Left colon (tissue), 2 donors: ENCODE measurements at regions not wholly inside any gene's neighbourhood (a gene's known extent, or its start where the extent isn't known, plus 50 kb on each side); places are given as distances from the start of the nearest gene placed in this dataset.
A peak's percentile ranks its signal among the peaks of the same experiment; 100 is the strongest.
"Not testable (repeated sequence)": the region's sequence is repeated elsewhere in the genome, so short reads cannot be mapped to it uniquely, and the experiment has no call there.

Experiments used
- ATAC-seq: fragments of 200-7000 bp; cut with Tn5 transposase; one replicate; pipeline ENCODE4 v1.9.1; 2020; ENCODE audit warnings: mild to moderate bottlenecking, moderate library complexity
- DNase-seq, 2 donors: peaks; one replicate each; pipeline ENCODE4 v3.0.0-alpha.2; 2020
- intact Hi-C, 2 donors: fragments of 100-400 bp; cut with DNase I in 1 of 2; cut with micrococcal nuclease in 1 of 2; formaldehyde crosslinking; loops; one replicate each; pipeline versions ENCODE4 v1.11.2 to v1.14.0; 2022; cut with DNase I, micrococcal nuclease
- donor health status: DM: no; HTN: no; CAD: no.
- donor health status: DM: yes; HTN: yes; CAD: no.

DNA sequence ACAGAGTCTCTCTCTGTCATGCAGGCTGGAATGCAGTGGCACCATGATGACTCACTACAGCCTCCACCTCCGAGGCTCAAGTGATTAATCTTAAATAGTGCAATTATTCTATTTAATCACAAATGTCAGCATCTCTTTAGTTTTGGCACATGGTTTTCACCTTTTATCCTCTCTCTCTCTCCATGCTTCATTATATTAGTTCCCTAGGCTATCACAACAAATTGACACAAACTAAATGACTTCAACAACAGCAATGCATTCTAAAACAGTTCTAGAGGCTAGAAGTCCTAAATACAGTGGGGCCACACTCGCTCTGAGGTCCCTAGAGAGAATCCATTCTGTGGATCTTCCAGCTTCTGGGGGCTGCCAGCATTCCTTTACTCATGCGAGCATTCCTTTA, 178.2 kb upstream of the ZNG1F start:
- intact Hi-C loops, DNase-seq, ATAC-seq: not testable (repeated sequence)

DNA sequence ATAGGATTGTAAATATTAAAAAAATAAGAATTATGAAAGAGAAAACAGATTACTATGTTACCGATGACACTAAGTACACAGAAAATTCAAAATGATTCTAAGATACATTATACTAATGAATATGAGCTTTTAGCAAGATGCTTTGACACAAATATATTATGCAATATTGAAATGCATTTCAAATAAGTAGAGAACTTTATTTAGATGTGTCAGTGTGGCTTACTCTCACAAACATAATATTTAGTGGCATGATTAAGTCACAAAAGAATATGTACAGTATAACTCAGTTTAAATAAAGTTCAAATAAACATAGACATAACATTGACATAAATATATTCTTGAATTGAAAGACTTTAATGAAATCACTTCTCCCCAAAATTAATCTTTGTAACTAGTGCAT, 172.7 kb upstream of the ZNG1F start:
- ATAC-seq, intact Hi-C loops, DNase-seq: not testable (repeated sequence)

DNA sequence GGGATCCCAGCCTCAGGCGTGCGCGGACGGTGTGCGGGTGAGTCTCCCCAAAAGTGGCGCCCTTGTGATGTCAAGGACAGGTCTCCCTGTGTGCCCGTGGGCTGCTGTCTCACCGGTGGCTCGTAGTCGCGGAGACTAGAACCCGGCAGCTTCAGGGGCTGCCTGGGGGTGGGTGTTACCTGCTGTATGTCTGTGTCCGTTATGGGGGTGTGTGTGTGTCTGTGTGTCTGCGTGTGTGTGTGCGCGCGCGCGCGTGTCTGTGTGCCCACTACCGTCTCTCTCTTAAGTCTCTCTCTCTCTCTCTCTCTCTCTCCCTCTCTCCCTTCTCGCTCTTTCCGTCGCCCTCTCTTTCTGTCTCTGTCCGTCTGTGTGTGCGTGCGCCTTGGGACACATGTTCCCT, 170.0 kb upstream of the ZNG1F start:
- DNase-seq (peak; percentile 28 to 65), ATAC-seq (peak; percentile 65)
- intact Hi-C loops: not testable (repeated sequence)

DNA sequence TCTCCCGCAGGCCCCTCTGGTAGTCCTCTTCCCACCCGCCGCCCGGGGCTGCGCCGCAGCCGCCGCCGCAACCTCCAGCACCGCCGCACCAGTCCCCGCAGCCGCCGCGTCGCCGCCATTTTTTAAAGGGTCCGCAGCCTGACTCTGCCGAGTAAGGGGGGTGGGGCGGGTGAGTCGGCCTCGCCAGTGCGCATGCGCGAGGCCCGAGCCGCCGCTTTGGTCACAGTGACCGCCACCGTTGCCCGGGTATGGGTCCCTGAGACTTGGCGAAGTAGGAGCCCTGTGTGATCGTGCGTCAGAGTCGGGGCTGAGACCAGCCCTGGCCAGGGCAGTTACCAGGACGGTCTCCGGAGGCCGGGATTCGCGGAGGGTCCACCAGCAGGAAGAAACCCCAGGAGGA, 169.6 kb upstream of the ZNG1F start:
- not testable (repeated sequence) for ATAC-seq
- DNase-seq: peak; percentile 52 to 86

DNA sequence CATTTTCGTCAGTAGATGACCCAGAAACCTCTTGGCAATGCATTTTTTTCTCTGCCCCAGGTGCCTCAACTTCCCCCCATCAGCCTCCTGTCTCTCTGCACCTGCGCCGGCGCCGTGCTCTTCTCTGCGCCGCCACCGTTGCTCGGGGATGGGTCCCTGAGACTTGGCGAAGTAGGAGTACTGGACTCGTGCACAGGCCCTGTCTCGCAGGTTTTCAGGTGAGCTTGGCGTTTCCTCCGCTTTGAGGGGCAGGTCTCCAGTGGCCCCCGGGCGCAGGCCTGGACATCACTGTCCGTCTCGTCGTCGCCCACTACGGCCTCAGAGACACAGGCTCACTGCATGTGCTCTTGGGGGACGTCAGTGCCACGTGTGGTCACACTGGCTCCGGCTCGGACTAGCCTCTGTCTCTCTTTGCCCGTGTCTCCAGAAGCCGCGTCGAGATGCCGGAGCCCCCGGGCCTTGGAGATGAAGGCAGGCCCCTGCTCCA, 168.8 kb upstream of the ZNG1F start:
- intact Hi-C loops, ATAC-seq: not testable (repeated sequence)
- peak in 1 of 2 donors; percentile 19 for DNase-seq

More for the DNA sequence above, 169.6 kb upstream of the ZNG1F start:
- intact Hi-C loops: not testable (repeated sequence)

DNA sequence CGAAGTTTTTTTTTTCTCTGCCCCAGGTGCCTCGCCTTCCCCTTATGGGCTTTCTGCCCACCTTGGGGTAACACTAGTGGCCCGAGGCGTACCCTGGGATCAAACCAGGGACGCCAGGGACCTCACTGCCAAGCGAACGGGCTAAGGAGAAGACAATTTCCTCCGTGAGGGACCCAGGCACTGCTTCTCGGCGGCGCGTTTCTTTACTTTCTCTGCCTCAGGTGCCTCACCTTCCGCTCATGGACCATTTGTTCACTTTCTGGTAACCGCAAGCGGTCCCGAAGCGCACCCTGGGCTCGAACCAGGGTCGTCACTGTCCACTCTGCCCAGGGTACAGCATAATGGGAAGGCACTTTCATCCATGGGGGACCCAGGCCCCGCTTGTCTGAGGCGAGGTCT, 168.2 kb upstream of the ZNG1F start:
- intact Hi-C loops, ATAC-seq, DNase-seq: not testable (repeated sequence)

DNA sequence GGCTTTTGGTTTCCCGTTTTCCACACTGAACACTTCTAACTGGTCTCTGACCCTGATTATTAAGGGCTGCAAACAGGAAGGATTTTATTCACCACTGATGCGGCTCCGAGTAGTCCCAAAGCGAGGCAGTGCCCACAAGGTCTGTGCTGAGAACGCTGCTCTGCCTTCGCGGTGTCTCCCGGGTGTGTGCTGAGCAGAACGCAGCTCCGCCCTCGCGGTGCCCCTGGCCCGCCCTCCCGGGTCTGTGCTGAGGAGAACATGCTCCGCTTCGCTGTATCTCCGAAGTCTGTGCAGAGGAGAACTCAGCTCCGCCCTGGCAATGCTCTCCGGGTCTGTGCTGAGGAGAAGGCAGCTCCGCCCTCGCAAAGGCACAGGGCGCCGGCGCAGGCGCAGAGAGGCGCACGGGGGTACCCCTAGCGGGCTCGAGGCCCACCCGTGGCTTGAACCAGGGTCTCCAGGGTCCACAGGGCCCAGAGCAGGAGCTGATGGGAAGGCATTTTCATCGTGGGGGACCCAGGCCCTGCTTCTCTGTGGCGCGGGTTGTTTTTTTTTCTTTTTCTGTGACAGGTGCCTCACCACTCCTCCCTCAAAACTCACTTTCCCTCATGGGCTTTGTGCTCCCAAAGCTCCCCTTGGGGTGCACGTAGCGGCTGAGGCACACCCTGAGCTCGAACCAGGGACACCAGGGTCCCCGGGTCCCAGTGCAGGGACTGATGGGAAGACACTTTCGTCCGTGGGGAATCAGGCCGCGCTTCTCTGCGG, 167.7 kb upstream of the ZNG1F start:
- intact Hi-C loops: not testable (repeated sequence)
- ATAC-seq (peak; percentile 73), DNase-seq (peak; percentile 76 to 90)

DNA sequence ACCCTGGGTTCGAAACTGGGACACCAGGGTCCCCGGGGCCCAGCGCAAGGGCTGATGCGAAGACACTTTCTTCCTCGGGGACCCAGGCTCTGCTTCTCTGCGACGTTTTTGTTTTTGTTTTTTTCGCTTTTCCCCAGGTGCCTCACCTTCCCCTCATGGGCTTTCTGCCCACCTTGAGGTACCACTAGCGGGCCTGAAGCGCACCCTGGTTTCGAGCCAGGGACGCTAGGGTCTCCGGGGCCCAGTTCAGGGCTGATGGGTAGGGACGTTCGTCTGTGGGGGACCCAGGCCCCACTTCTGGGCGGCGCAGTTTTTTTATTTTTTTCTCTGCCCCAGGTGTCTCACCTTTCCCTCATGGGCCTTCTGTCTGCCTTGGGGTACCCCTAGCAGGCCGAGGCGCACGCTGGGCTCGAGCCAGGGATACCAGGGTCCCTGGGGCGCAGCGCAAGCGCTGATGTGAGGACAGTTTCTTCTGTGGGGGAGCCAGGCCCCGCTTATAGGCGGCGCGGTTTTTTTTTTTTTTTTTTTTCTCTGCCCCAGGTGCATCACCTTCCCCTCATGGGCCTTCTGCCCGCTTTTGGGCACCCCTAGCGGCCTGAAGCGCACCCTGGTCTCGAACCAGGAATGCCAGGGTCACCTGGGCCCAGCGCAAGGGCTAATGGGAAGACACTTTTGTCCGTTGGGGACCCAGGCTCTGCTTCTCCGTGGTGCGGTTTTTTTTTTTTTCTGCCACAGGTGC, 166.8 kb upstream of the ZNG1F start:
- DNase-seq: peak in 1 of 2 donors; percentile 13
- ATAC-seq, intact Hi-C loops: not testable (repeated sequence)

DNA sequence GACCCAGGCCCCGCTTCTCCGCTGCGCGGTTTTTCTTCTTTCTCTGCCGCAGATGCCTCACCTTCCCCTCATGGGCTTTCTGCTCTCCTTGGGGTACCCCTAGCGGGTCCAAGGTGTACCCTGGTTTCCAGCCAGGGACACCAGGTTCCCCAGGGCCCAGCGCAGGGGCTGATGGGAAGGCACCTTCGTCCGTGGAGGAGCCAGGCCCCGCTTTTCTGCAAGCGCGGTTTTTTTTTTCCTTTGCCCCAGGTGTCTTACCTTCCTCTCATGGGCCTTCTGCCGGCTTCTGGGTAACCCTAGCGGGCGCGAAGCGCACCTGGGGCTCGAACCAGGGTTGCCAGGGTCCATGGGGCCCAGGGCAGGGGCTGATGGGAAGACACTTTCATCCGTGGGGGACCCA, 165.9 kb upstream of the ZNG1F start:
- ATAC-seq, intact Hi-C loops: not testable (repeated sequence)
- peak in 1 of 2 donors; percentile 18 for DNase-seq

DNA sequence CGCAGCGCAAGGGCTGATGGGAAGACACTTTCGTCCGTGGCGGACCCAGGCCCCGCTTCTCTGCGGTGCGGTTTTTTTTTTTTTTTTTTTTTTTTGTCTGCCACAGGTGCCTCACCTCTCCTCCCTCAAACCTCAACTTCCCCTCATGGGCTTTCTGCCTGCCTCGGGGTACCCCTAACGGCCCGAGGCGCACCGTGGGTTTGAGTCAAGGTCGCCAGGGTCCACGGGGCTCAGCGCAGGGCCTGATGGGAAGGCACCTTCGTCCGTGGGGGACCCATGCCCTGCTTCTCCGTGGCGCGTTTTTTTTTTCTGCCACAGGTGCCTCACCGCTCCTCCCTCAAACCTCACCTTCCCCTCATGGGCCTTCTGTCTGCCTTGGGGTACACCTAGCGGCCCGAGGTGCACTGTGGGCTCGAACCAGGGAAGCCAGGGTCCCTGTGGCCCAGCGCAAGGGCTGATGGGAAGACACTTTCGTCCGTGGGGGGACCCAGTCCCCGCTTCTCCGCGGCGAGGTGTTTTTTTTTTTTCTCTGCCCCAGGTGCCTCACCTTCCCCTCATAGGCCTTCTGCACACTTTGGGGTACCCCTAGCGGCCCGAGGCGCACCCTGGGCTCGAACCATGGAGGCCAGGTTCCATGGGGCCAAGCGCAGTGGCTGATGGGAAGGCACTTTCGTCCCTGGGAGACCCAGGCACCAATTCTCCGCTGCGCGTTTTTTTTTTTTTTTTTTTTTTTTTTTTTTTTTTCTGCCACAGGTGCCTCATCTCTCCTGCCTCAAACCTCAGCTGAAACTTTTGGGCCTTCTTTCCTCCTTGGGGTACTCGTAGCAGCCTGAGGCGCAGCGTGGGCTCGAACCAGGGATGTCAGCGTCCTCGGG, 165.2 kb upstream of the ZNG1F start:
- DNase-seq: peak in 1 of 2 donors; percentile 19
- intact Hi-C loops: not testable (repeated sequence)
- ATAC-seq: peak; percentile 33

DNA sequence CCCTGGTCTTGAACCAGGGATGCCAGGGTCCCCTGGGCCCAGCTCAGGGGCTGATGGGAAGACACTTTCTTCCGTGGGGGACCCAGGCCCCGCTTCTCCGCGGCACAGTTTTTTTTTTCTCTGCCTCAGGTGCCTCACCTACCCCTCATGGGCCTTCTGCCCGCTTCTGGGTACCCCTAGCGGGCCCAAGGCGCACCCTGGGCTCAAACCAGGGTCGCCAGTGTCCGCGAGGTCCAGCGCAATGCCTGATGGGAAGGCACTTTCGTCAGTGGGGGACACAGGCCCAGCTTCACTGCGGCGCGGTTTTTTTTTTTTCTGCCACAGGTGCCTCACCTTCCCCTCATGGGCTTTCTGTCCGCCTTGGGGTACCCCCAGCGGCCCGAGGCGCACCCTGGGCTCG, 163.9 kb upstream of the ZNG1F start:
- intact Hi-C loops, DNase-seq: not testable (repeated sequence)

DNA sequence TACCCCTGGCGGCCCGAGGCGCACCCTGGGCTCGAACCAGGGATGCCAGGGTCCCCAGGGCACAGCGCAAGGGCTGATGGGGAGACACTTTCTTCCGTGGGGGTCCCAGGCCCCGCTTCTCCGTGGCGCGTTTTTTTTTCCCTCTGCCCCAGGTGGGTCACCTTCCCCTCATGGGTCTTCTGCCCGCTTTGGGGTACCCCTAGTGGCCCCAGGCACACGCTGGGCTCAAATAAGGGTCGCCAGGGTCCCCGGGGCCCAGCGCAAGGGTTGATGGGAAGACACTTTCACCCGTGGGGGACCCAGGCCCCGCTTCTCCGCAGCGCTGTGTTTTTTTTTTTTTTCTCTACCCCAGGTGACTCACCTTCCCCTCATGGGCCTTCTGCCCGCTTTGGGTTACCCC, 163.3 kb upstream of the ZNG1F start:
- intact Hi-C loops, DNase-seq, ATAC-seq: not testable (repeated sequence)

More for the DNA sequence above, 163.9 kb upstream of the ZNG1F start:
- not testable (repeated sequence) for ATAC-seq

DNA sequence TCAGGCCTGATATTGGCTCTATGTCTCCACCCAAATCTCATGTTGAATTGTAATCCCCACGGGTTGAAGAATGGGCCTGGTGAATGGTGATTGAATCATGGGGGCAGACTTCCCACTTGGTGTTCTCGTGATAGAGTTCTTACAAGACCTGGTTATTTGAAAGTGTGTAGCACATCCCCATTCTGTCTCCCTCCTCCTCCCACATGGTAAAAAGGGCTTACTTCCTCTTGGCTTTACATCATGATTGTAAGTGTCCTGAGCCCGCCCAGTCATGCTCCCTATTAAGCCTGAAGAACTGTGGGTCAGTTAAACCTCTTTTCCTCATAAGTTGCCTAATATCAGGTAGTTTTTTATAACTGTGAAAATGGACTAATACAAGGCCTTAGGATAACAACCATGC, 158.8 kb upstream of the ZNG1F start:
- not testable (repeated sequence) for DNase-seq

DNA sequence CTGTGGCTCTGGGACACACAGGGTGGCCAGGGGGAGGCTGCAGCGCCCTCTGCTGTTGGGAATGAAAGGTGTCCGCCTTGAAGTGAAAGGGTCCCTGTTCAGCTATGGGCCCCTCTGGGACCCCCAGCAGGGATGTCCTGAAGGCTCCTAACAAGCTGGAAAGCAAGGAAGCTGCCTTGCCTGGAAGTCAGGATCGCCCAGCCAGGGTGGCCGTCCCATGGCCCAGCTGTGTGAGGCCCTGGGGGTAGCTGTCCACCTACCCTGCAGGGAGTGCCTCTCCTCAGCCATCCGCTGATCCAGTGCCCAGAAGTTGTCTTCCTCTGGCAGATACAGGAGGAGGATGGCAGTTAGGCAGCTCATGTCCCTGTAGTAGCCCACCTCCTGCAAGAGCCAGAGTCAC, 143.4 kb upstream of the ZNG1F start:
- intact Hi-C loops, DNase-seq, ATAC-seq: not testable (repeated sequence)

More for the DNA sequence above, 158.8 kb upstream of the ZNG1F start:
- ATAC-seq, intact Hi-C loops: not testable (repeated sequence)

DNA sequence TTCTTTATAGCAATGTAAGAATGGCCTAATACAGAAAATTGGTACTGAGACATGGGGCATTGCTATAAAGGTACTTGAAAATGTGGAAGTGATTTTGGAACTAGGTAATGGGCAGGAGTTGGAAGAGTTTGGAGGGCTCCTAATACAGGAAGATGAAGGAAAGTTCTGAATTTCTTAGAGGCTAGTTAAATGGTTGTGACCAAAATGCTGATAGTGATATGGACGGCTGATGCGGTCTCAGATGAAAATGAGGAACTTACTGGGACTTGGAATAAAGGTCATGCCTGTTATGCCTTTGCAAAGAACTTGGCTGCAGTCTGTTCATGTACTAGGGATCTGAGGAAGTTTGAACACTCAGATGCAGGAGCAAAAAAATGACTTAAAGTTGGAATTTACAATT, 132.2 kb upstream of the ZNG1F start:
- intact Hi-C loops, DNase-seq, ATAC-seq: not testable (repeated sequence)

DNA sequence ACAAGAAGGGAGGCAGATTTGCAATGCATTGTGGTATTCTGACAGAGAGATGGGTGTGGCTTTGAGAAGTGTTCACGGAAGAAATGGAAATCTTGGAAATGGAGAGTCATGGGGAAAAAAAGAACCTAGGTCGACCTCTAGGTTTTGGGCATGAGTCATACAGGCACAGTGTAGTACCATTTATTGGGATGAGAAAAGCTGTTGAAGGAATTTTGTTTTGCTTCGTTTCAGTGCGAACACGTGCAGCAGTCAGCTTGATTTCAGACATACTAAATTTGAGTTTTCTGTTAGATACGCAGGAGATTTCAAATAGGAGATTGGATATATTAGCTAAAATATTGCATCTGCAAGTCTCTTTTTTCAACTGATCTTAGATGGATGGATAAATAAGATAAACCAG, 119.8 kb upstream of the ZNG1F start:
- ATAC-seq, DNase-seq, intact Hi-C loops: not testable (repeated sequence)

DNA sequence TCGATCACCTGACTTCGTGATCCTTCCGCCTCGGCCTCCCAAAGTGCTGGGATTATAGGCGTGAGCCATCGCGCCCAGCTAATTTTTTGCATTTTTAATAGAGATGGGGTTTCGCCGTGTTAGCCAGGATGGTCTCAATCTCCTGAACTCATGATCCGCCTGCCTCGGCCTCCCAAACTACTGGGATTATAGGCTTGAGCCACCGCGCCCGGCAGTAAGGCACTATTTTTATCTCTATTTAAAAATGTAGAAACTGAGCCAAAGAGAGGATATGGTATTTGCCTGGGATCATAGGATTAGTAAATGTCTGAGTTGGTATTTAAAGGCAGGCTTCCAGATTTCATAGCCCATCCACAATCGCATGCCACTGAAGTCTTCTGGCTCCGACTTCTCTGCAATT, 96.6 kb upstream of the ZNG1F start:
- intact Hi-C loops, DNase-seq, ATAC-seq: not testable (repeated sequence)
